ENCODE measurements at regions not wholly inside any gene's neighbourhood (a gene's known extent, or its start where the extent isn't known, plus 50 kb on each side); places are given as distances from the start of the nearest gene placed in this dataset.

GRCh38 chr6:119917186-119917585 is 567.6 kb upstream of the MAN1A1 start:
- TF ChIP-seq, protein P1, sequence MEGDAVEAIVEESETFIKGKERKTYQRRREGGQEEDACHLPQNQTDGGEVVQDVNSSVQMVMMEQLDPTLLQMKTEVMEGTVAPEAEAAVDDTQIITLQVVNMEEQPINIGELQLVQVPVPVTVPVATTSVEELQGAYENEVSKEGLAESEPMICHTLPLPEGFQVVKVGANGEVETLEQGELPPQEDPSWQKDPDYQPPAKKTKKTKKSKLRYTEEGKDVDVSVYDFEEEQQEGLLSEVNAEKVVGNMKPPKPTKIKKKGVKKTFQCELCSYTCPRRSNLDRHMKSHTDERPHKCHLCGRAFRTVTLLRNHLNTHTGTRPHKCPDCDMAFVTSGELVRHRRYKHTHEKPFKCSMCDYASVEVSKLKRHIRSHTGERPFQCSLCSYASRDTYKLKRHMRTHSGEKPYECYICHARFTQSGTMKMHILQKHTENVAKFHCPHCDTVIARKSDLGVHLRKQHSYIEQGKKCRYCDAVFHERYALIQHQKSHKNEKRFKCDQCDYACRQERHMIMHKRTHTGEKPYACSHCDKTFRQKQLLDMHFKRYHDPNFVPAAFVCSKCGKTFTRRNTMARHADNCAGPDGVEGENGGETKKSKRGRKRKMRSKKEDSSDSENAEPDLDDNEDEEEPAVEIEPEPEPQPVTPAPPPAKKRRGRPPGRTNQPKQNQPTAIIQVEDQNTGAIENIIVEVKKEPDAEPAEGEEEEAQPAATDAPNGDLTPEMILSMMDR (conservative IDR thresholded peaks at IDR 0.05 in 1 of 2, IDR thresholded peaks at IDR 0.05 in 1 of 2; ENCODE audit: low read depth in 1 of 2, low read length in 2 of 2): no peak
- TF ChIP-seq EZH2 (IDR thresholded peaks at IDR 0.05; ENCODE audit: low read length, missing control alignments): no peak
